CD14-positive monocyte (primary cell): ENCODE measurements at regions not wholly inside any gene's neighbourhood (a gene's known extent, or its start where the extent isn't known, plus 50 kb on each side); places are given as distances from the start of the nearest gene placed in this dataset.

Experiments used
- DNase-seq, 3 donors: peaks; one replicate each; pipeline ENCODE4 v3.0.0-alpha.2; 2011 to 2022
- H2AFZ ChIP-seq: 2 replicates; pipeline ENCODE4 v1.6.0; 2012; ENCODE audit warnings: mild to moderate bottlenecking, low read depth, low read length, inconsistent platforms; ENCODE audit not compliant: insufficient read depth, poor library complexity, severe bottlenecking
- H3K27ac ChIP-seq, 2 donors: 1 replicate in 1 of 2; 2 replicates in 1 of 2; pipeline ENCODE4 v1.5.1; 2012 to 2013; ENCODE audit warnings: low read length in 2 of 2, control low read depth in 1 of 2, inconsistent platforms in 1 of 2, low read depth in 1 of 2, mild to moderate bottlenecking in 1 of 2
- H3K27me3 ChIP-seq, 2 donors: one replicate each; pipeline versions ENCODE4 v1.6.0 to v1.6.1; 2011 to 2013; ENCODE audit warnings: low read length in 2 of 2; ENCODE audit not compliant: control insufficient read depth in 2 of 2, insufficient read depth in 2 of 2
- H3K36me3 ChIP-seq, 2 donors: replicated peaks in 1 of 2; 1 replicate in 1 of 2; 2 replicates in 1 of 2; pipeline versions ENCODE4 v1.5.1 to v1.6.1; 2012 to 2013; ENCODE audit warnings: low read length in 2 of 2, control low read depth in 1 of 2, inconsistent platforms in 1 of 2, mild to moderate bottlenecking in 1 of 2; ENCODE audit not compliant: insufficient read depth in 2 of 2, control insufficient read depth in 1 of 2
- H3K4me1 ChIP-seq, 2 donors: 1 replicate in 1 of 2; 2 replicates in 1 of 2; pipeline versions ENCODE4 v1.5.1 to v1.6.1; 2012 to 2013; ENCODE audit warnings: low read length in 2 of 2, control low read depth in 1 of 2, inconsistent platforms in 1 of 2, mild to moderate bottlenecking in 1 of 2, moderate library complexity in 1 of 2; ENCODE audit not compliant: insufficient read depth in 2 of 2, control insufficient read depth in 1 of 2
- H3K4me2 ChIP-seq: replicated peaks from 2 replicates; pipeline ENCODE3; 2012; ENCODE audit warnings: low read length, moderate library complexity, mild to moderate bottlenecking; ENCODE audit not compliant: poor library complexity, severe bottlenecking; ENCODE audit errors: extremely low read depth
- H3K4me3 ChIP-seq, 3 experiments: fragments of 200-600 bp in 1 of 3; sonication (generic) in 1 of 3; replicated peaks in 1 of 3; 1 replicate in 2 of 3; 2 replicates in 1 of 3; pipeline ENCODE4 v1.5.1; 2011 to 2013; ENCODE audit warnings: low read length in 3 of 3, mild to moderate bottlenecking in 3 of 3, control low read depth in 2 of 3, low read depth in 2 of 3, inconsistent platforms in 1 of 3, moderate library complexity in 1 of 3
- H3K79me2 ChIP-seq: 2 replicates; pipeline ENCODE4 v1.6.0; 2012; ENCODE audit warnings: mild to moderate bottlenecking, control low read depth, inconsistent platforms, low read length, moderate library complexity; ENCODE audit not compliant: insufficient read depth
- H3K9ac ChIP-seq: 2 replicates; pipeline ENCODE4 v1.6.0; 2017; ENCODE audit warnings: low read length, mild to moderate bottlenecking; ENCODE audit not compliant: insufficient read depth, poor library complexity, severe bottlenecking
- H3K9me3 ChIP-seq, 2 donors: replicated peaks in 1 of 2; 1 replicate in 1 of 2; 2 replicates in 1 of 2; pipeline versions ENCODE4 v1.5.1 to v1.6.1; 2012 to 2013; ENCODE audit warnings: low read length in 2 of 2, control low read depth in 1 of 2; ENCODE audit not compliant: control insufficient read depth in 1 of 2, insufficient read depth in 1 of 2
- H4K20me1 ChIP-seq: 2 replicates; pipeline ENCODE4 v1.6.0; 2012; ENCODE audit warnings: mild to moderate bottlenecking, low read length, control low read depth, moderate library complexity; ENCODE audit not compliant: insufficient read depth
- H3K27ac Mint-ChIP-seq, 7 donors: one replicate each; pipeline ENCODE4 v1.8.0; 2020; ENCODE audit warnings: mild to moderate bottlenecking in 7 of 7, mixed read lengths in 7 of 7, moderate library complexity in 6 of 7, inconsistent platforms in 2 of 7
- H3K27me3 Mint-ChIP-seq, 3 donors: one replicate each; pipeline ENCODE4 v1.8.0; 2021 to 2022; ENCODE audit warnings: low read depth in 3 of 3, mild to moderate bottlenecking in 3 of 3, mixed read lengths in 3 of 3, moderate library complexity in 3 of 3, inconsistent platforms in 1 of 3
- H3K36me3 Mint-ChIP-seq, 2 donors: one replicate each; pipeline ENCODE4 v1.8.0; 2020; ENCODE audit warnings: mixed read lengths in 2 of 2, inconsistent platforms in 1 of 2, mild to moderate bottlenecking in 1 of 2
- H3K4me1 Mint-ChIP-seq: one replicate; pipeline ENCODE4 v1.8.0; 2020; ENCODE audit warnings: mild to moderate bottlenecking, mixed read lengths
- H3K4me3 Mint-ChIP-seq, 2 donors: one replicate each; pipeline ENCODE4 v1.8.0; 2020; ENCODE audit warnings: mild to moderate bottlenecking in 2 of 2, mixed read lengths in 2 of 2, moderate library complexity in 1 of 2
- H3K9me3 Mint-ChIP-seq, 7 donors: one replicate each; pipeline ENCODE4 v1.8.0; 2020 to 2022; ENCODE audit warnings: mixed read lengths in 7 of 7, mild to moderate bottlenecking in 6 of 7, moderate library complexity in 6 of 7, inconsistent platforms in 2 of 7
- CTCF ChIP-seq: fragments of 200-600 bp; IDR thresholded peaks from one replicate; pipeline ENCODE4 v1.8.0; 2022; ENCODE audit warnings: antibody characterized with exemption, mild to moderate bottlenecking
- WGBS: methylation state at CpG from one replicate; pipeline ENCODE4 v1.1.5; 2013; ENCODE audit warnings: missing lambda C conversion rate; ENCODE audit not compliant: insufficient coverage; 5-methylcytosine and 5-hydroxymethylcytosine counted together
- intact Hi-C, 2 donors: fragments of 100-400 bp; cut with micrococcal nuclease; formaldehyde crosslinking; loops; one replicate each; pipeline versions ENCODE4 v1.15.0 to v1.15.1; 2023

DNA sequence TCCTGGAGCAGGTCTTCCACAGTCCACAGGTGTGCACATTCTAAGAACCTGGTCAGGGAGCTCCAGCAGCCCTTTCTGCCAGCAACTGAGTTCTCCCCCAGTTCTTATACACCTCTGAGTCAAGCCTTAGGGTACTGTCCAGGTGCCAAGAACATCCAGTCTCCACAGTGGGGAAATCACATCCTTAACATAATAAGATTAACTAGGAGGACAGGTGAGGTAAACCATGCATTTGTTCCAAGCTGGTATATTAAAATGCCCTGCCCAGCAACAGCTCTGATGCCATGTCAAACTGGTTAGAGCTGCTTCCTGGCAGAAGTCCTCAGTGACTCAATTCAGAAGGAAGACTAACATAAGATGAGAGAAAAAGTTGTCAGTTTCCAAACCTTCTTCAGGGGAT lies 303.9 kb upstream of the SGK1 start:
- H3K9me3 ChIP-seq: no peaks in the 10 kb centered on the region
- H3K4me2 ChIP-seq: no peak overlapping the region
- no peaks in the 10 kb centered on the region for H3K4me1 ChIP-seq
- H4K20me1 ChIP-seq: no peaks in the 10 kb centered on the region
- no peak overlapping the region for H3K4me3 ChIP-seq
- DNase-seq: no peak
- peaks cover 12% of the 10 kb centered on the region for H3K4me1 Mint-ChIP-seq
- peak overlapping the region; percentile 18 for H2AFZ ChIP-seq
- no peaks in the 10 kb centered on the region for H3K36me3 Mint-ChIP-seq
- H3K79me2 ChIP-seq: no peaks in the 10 kb centered on the region
- no peak overlapping the region for H3K27ac ChIP-seq
- H3K36me3 ChIP-seq: no peaks in the 10 kb centered on the region
- H3K27me3 ChIP-seq: no peaks in the 10 kb centered on the region
- no peak overlapping the region for H3K9ac ChIP-seq
- H3K4me3 Mint-ChIP-seq: no peak overlapping the region
- peaks cover 5 to 8% (median 5%) of the 10 kb centered on the region in 3 donors for H3K27me3 Mint-ChIP-seq
- intact Hi-C loops: no loop called here
- no peaks in the 10 kb centered on the region for H3K9me3 Mint-ChIP-seq
- H3K27ac Mint-ChIP-seq: no peak overlapping the region
- TF ChIP-seq CTCF: no peak

DNA sequence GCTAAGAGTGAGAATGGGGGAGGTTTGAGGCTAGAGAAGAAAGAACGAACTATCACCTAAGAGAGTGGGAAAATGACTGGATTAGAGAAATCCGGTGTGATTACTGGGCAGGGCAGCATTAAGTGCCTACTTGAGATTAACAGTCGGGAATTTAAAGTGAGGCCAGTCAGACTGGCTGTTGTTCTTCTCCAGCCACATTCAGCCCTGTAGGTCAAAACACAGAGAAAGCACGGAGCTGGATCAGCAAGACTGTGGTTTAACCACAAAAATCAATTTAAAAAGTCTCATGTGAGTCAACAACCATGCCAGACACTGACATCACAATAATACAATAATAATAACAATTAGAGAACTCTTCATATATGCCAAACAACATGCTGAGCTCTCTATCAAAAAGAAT lies 301.9 kb upstream of the SGK1 start:
- Mint-ChIP-seq H3K27ac (no peak overlapping the region), H3K4me1 (peaks cover 12% of the 10 kb centered on the region), H3K4me3 (no peak overlapping the region), H3K36me3 (no peaks in the 10 kb centered on the region), H3K27me3 (peaks cover 1 to 7% (median 1%) of the 10 kb centered on the region in 3 donors), H3K9me3 (peaks cover 0 to 2% (median 0%) of the 10 kb centered on the region in 7 donors)
- WGBS: 95% methylated on average over 3 of the region's 4 CpGs
- Histone ChIP-seq H3K9me3 (no peaks in the 10 kb centered on the region), H3K27ac (no peak overlapping the region), H3K4me3 (no peak overlapping the region), H3K36me3 (no peaks in the 10 kb centered on the region), H4K20me1 (no peaks in the 10 kb centered on the region), H3K4me2 (no peak overlapping the region), H3K4me1 (no peaks in the 10 kb centered on the region), H3K9ac (no peak overlapping the region), H2AFZ (no peak overlapping the region), H3K79me2 (no peaks in the 10 kb centered on the region), H3K27me3 (no peaks in the 10 kb centered on the region)
- TF ChIP-seq CTCF: no peak
- intact Hi-C loops: no loop called here
- no peak for DNase-seq
